Fibroblast of lung (primary cell): ENCODE measurements at regions not wholly inside any gene's neighbourhood (a gene's known extent, or its start where the extent isn't known, plus 50 kb on each side); places are given as distances from the start of the nearest gene placed in this dataset.

Experiments
- DNase-seq, 2 donors: peaks; one replicate each; pipeline versions ENCODE4 v3.0.0 to v3.0.0-alpha.2; 2010; ENCODE audit warnings: low read depth in 2 of 2
- H2AFZ ChIP-seq: 2 replicates; pipeline ENCODE4 v1.5.1; 2012; ENCODE audit warnings: low read length, control low read depth, inconsistent platforms
- H3K27ac ChIP-seq: 2 replicates; pipeline ENCODE4 v1.5.1; 2011; ENCODE audit warnings: low read length, control low read depth; ENCODE audit not compliant: insufficient read depth
- H3K27me3 ChIP-seq: 2 replicates; pipeline ENCODE4 v1.5.1; 2011; ENCODE audit warnings: mild to moderate bottlenecking, low read length; ENCODE audit not compliant: control insufficient read depth, insufficient read depth
- H3K36me3 ChIP-seq: 2 replicates; pipeline ENCODE4 v1.5.1; 2011; ENCODE audit warnings: low read length; ENCODE audit not compliant: control insufficient read depth, insufficient read depth
- H3K4me1 ChIP-seq: 2 replicates; pipeline ENCODE4 v1.5.1; 2011; ENCODE audit warnings: low read length; ENCODE audit not compliant: control insufficient read depth, insufficient read depth; ENCODE audit errors: extremely low read depth
- H3K4me2 ChIP-seq: 2 replicates; pipeline ENCODE4 v1.5.1; 2011; ENCODE audit warnings: low read length, control low read depth; ENCODE audit not compliant: insufficient read depth; ENCODE audit errors: extremely low read depth
- H3K4me3 ChIP-seq, 4 experiments: fragments of 200-600 bp in 1 of 4; sonication (generic) in 1 of 4; replicated peaks in 1 of 4; 2 replicates each; pipeline ENCODE4 v1.5.1; 2011 to 2016; ENCODE audit warnings: low read length in 4 of 4, low read depth in 3 of 4, mild to moderate bottlenecking in 3 of 4, control low read depth in 2 of 4, inconsistent platforms in 1 of 4, mixed read lengths in 1 of 4; ENCODE audit not compliant: insufficient read depth in 1 of 4; ENCODE audit errors: control extremely low read depth in 1 of 4
- H3K79me2 ChIP-seq: 2 replicates; pipeline ENCODE4 v1.5.1; 2012; ENCODE audit warnings: mild to moderate bottlenecking, low read length, inconsistent platforms; ENCODE audit not compliant: control insufficient read depth, insufficient read depth
- H3K9ac ChIP-seq: 2 replicates; pipeline ENCODE4 v1.5.1; 2011; ENCODE audit warnings: mild to moderate bottlenecking, low read length, control low read depth; ENCODE audit not compliant: insufficient read depth
- H3K9me3 ChIP-seq: 2 replicates; pipeline ENCODE4 v1.5.1; 2012; ENCODE audit warnings: low read depth, low read length; ENCODE audit not compliant: control insufficient read depth, insufficient read depth
- H4K20me1 ChIP-seq: 2 replicates; pipeline ENCODE4 v1.5.1; 2011; ENCODE audit warnings: low read length; ENCODE audit not compliant: control insufficient read depth, insufficient read depth; ENCODE audit errors: extremely low read depth
- EZH2 ChIP-seq: IDR thresholded peaks from 2 replicates; pipeline ENCODE4 v1.5.1; 2012; ENCODE audit warnings: low read length, control low read depth, mild to moderate bottlenecking; ENCODE audit errors: missing control alignments
- TF ChIP-seq, protein P1 (sequence below), 2 donors: IDR thresholded peaks in 1 of 2; conservative IDR thresholded peaks in 1 of 2; 1 replicate in 1 of 2; 2 replicates in 1 of 2; pipeline ENCODE4 v1.5.1; 2011 to 2012; ENCODE audit warnings: low read length in 2 of 2, control low read depth in 1 of 2, inconsistent platforms in 1 of 2, low read depth in 1 of 2, mild to moderate bottlenecking in 1 of 2

DNA sequence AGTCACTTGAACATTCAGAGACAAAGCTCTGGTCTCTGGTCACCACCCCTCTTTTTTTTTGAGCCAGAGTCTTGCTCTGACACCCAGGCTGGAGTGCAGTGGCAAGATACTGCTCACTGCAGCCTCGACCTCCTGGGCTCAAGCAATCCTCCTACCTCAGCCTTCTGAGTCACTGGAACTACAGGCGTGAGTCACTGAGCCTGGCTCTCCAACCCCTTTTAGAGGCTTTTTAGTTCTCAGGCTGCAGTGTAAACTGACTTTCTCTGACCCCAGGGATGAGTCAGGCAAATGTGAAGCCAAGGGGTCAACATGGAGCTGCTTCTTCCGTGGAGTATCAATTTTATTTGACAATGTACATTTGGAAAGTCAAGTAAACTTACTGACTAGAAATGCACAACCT lies 229.2 kb downstream of the PTTG2 start:
- Histone ChIP-seq H3K9me3 (no peaks in the 10 kb centered on the region), H3K27ac (peak overlapping the region; percentile 70), H3K36me3 (no peaks in the 10 kb centered on the region), H3K79me2 (no peaks in the 10 kb centered on the region), H4K20me1 (no peaks in the 10 kb centered on the region), H3K4me3 (no peak overlapping the region), H3K4me2 (peak overlapping the region; percentile 15), H3K27me3 (no peaks in the 10 kb centered on the region), H3K9ac (no peak overlapping the region), H3K4me1 (peaks cover 21% of the 10 kb centered on the region), H2AFZ (no peak overlapping the region)
- TF ChIP-seq, protein P1, sequence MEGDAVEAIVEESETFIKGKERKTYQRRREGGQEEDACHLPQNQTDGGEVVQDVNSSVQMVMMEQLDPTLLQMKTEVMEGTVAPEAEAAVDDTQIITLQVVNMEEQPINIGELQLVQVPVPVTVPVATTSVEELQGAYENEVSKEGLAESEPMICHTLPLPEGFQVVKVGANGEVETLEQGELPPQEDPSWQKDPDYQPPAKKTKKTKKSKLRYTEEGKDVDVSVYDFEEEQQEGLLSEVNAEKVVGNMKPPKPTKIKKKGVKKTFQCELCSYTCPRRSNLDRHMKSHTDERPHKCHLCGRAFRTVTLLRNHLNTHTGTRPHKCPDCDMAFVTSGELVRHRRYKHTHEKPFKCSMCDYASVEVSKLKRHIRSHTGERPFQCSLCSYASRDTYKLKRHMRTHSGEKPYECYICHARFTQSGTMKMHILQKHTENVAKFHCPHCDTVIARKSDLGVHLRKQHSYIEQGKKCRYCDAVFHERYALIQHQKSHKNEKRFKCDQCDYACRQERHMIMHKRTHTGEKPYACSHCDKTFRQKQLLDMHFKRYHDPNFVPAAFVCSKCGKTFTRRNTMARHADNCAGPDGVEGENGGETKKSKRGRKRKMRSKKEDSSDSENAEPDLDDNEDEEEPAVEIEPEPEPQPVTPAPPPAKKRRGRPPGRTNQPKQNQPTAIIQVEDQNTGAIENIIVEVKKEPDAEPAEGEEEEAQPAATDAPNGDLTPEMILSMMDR (conservative IDR thresholded peaks at IDR 0.05 in 1 of 2, IDR thresholded peaks at IDR 0.05 in 1 of 2; ENCODE audit: low read depth in 1 of 2, low read length in 2 of 2) = no peak
- DNase-seq = peak; percentile 88 to 96

DNA sequence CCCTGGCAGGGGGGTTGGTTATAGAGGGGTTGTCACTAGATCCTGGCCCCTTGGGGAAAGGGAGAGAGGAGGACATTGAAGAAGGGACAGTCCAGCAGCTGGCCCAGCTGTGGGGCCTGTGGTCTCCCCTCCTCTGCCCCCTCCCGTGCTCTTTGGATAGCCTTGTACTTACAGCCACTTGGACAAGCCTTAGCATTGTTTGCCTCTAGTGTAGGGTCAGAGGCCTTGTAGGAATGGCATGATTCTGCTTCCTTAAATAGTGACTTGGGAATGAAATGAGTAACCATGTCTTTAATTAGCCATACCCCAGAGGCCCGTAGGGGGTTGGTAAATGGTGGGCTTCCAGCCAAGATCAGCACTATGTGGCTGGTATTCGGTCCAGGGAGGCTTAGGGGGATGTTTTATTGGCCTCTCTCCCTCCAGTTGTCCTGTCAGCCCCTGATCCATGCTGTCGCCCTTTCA lies 230.6 kb downstream of the PTTG2 start:
- H2AFZ ChIP-seq = peak overlapping the region; percentile 9
- peak overlapping the region; percentile 11 for H3K4me2 ChIP-seq
- peak overlapping the region; percentile 70 for H3K27ac ChIP-seq
- H4K20me1 ChIP-seq = no peaks in the 10 kb centered on the region
- H3K79me2 ChIP-seq = no peaks in the 10 kb centered on the region
- H3K4me3 ChIP-seq = no peak overlapping the region
- TF ChIP-seq, protein P1 (conservative IDR thresholded peaks at IDR 0.05 in 1 of 2, IDR thresholded peaks at IDR 0.05 in 1 of 2; ENCODE audit: low read depth in 1 of 2, low read length in 2 of 2) = no peak
- TF ChIP-seq EZH2 = no peak
- peak; percentile 81 to 90 for DNase-seq
- no peaks in the 10 kb centered on the region for H3K36me3 ChIP-seq
- H3K9ac ChIP-seq = no peak overlapping the region
- H3K9me3 ChIP-seq = no peaks in the 10 kb centered on the region
- no peaks in the 10 kb centered on the region for H3K27me3 ChIP-seq
- H3K4me1 ChIP-seq = peaks cover 21% of the 10 kb centered on the region

DNA sequence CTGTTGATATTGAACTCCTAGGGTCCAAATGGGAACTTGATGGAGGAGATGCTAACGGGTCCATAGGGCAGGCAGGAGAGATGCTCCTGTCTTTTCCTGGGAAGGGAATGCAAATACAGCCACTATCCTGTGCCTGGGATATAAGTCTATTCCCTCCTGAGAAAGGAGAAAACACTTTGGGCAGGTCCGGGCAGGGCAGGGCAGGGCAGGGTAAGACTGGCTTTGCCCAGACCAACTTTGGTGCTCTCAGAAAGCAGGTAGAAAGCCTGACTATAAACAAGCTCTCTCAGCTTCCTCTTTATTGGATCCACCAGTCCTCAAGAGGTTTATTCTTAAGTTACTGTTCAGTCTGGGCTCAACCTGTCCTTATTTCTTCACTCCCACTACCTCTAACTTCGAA lies 232.3 kb downstream of the PTTG2 start:
- no peak for DNase-seq
- Histone ChIP-seq H3K9me3 (no peaks in the 10 kb centered on the region), H3K4me3 (no peak overlapping the region), H3K27ac (no peak overlapping the region), H3K79me2 (no peaks in the 10 kb centered on the region), H3K4me1 (peaks cover 21% of the 10 kb centered on the region), H2AFZ (no peak overlapping the region), H3K27me3 (no peaks in the 10 kb centered on the region), H3K4me2 (no peak overlapping the region), H3K9ac (no peak overlapping the region), H4K20me1 (no peaks in the 10 kb centered on the region), H3K36me3 (no peaks in the 10 kb centered on the region)
- TF ChIP-seq EZH2 = no peak
- TF ChIP-seq, protein P1 (conservative IDR thresholded peaks at IDR 0.05 in 1 of 2, IDR thresholded peaks at IDR 0.05 in 1 of 2; ENCODE audit: low read depth in 1 of 2, low read length in 2 of 2) = no peak
